ENCODE measurements at regions not wholly inside any gene's neighbourhood (a gene's known extent, or its start where the extent isn't known, plus 50 kb on each side); places are given as distances from the start of the nearest gene placed in this dataset.

DNA sequence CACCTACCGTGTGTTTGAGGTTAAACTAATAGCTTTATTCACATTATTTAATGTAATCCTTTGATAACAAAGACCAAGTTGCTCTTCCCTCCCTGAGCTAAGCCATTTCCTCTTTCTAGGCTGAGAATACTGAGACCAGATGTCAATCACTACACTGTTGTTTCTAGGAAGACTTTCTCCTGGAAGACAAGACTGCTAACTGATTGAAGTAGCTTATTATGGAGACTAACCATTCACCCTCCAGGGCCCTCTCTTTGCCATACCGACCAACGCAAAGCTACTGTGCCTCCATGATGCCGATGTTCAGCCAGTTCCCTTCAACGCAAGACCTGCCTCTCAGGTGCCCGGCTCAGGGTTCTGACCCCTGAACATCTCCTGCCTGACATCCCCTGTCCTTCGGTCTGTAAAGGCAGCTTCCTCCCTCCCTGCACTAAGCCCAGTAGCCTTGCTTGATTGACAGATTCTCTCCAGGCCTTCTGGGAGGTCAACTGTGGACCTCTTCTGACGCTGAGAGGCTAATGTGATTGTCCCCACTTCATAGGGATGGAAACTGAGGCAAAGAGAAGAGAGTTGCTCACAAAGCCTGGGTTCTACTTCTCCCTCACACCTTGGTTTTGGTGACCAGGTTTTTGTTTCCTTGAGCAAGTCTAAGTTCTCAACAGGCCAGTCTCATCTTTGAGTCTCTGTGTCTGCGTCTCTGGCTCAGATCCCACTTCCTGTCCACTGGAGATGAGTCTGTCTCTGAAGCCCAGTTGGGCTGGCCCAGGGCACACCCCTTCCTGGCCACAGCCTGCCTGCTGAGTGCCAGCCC lies 259.7 kb upstream of the IRX2 start:
- TF ChIP-seq CTCF (IDR thresholded peaks at IDR 0.05) (no peak), POLR2AphosphoS5 (IDR thresholded peaks at IDR 0.05) (no peak)
